Fibroblast of skin of back (primary cell): ENCODE measurements at regions not wholly inside any gene's neighbourhood (a gene's known extent, or its start where the extent isn't known, plus 50 kb on each side); places are given as distances from the start of the nearest gene placed in this dataset.

Experiments
- DNase-seq: peaks from one replicate; pipeline ENCODE4 v3.0.0-alpha.2; 2013

GRCh38 chr22:49099496-49100124 lies 728.1 kb downstream of the BRD1 start:
- DNase-seq = peak; percentile 47

- DNase-seq = no peak
Measured at GRCh38 chr22:49099089-49099488, 728.6 kb downstream of the BRD1 start.

- DNase-seq = no peak
Measured at GRCh38 chr22:49097966-49098365, 729.7 kb downstream of the BRD1 start.

- no peak for DNase-seq
Measured at GRCh38 chr22:49097171-49097925, 730.3 kb downstream of the BRD1 start.

GRCh38 chr22:49096476-49096875 lies 731.2 kb downstream of the BRD1 start:
- DNase-seq = no peak

GRCh38 chr22:49095366-49095765 lies 732.3 kb downstream of the BRD1 start:
- DNase-seq = no peak

- no peak for DNase-seq
Measured at GRCh38 chr22:49094858-49095257, 732.8 kb downstream of the BRD1 start.

GRCh38 chr22:49094151-49094550 lies 733.5 kb downstream of the BRD1 start:
- no peak for DNase-seq

- no peak for DNase-seq
Measured at GRCh38 chr22:49093192-49093880, 734.3 kb downstream of the BRD1 start.

- no peak for DNase-seq
Measured at GRCh38 chr22:49092716-49093115, 735.0 kb downstream of the BRD1 start.

GRCh38 chr22:49091917-49092545 lies 735.6 kb downstream of the BRD1 start:
- DNase-seq = no peak

- DNase-seq = no peak
Measured at GRCh38 chr22:49091451-49091850, 736.2 kb downstream of the BRD1 start.

GRCh38 chr22:49090853-49091135 lies 736.9 kb downstream of the BRD1 start:
- no peak for DNase-seq

- DNase-seq = no peak
Measured at GRCh38 chr22:49090061-49090852, 737.4 kb downstream of the BRD1 start.

GRCh38 chr22:49088801-49089791 lies 738.6 kb downstream of the BRD1 start:
- no peak for DNase-seq

GRCh38 chr22:49087716-49088601 lies 739.7 kb downstream of the BRD1 start:
- no peak for DNase-seq

- DNase-seq = no peak
Measured at GRCh38 chr22:49087198-49087597, 740.5 kb downstream of the BRD1 start.

- DNase-seq = no peak
Measured at GRCh38 chr22:49086606-49087157, 741.0 kb downstream of the BRD1 start.

GRCh38 chr22:49086181-49086580 lies 741.5 kb downstream of the BRD1 start:
- DNase-seq = no peak

- DNase-seq = no peak
Measured at GRCh38 chr22:49084206-49084605, 743.5 kb downstream of the BRD1 start.
